ENCODE measurements at regions not wholly inside any gene's neighbourhood (a gene's known extent, or its start where the extent isn't known, plus 50 kb on each side); places are given as distances from the start of the nearest gene placed in this dataset.

DNA sequence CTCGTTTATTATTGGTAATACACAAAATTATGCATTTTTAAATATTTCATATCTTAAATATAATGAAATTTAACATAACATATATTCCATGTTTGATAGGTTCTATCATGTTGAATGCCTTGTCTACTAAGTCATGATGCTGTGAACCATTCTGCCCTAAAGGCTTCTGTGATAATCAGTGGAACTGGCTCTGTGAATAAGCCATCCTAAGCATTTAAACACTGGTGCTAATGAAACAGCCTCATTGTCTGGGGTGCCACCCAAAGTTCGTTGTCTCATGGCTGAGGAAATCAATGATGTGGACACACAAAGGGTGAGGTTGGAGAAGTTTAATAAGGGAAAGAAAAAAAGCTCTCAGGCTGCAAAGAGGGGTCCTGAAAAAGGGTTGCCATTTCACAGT lies 264.7 kb upstream of the ZRANB2 start:
- no peak overlapping the region for H2AFZ ChIP-seq (ENCODE audit: low read depth, low read length)
- H3K4me3 ChIP-seq (ENCODE audit: low read length), result no peak overlapping the region
- H3K9me3 ChIP-seq (ENCODE audit: low read length), result no peaks in the 10 kb centered on the region
- H3K27me3 ChIP-seq (ENCODE audit: insufficient read depth, low read length), result no peaks in the 10 kb centered on the region
- H3K36me3 ChIP-seq (ENCODE audit: insufficient read depth, low read length), result no peaks in the 10 kb centered on the region
- no peaks in the 10 kb centered on the region for H3K4me1 ChIP-seq (ENCODE audit: insufficient read depth, low read length)

DNA sequence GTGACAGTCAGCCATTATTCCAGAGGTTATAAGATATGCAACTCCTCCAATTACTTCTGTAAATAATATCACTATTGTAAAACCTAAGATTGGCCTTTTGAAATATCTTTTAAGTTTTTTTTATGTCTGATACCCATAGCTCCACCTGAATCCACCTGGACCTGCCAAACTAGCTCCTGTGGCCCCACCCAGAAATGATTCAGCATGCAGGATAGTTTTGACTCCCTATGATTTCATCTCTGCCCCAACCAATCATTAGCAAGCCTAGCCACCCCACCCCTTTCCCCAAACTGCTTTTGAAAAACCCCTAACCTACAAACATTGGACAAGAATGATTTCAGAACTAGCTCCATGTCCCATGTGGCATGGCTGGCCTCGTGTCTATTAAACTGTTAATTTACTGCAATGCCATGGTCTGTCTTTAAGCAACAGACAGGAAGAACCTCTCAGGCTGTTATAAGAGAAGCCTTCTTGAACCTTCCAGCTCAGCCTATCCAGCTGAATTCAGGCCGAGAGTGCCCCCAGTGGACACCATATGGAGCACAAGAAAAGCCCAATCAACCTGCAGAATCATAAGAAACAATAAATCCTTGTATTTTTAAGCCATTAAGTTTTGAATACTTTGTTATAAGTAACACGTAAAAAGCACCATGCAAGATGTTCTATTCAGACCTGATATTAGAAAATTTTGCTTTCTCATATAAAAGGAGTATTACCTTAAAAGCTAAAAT lies 263.0 kb upstream of the ZRANB2 start:
- Histone ChIP-seq H2AFZ (ENCODE audit: low read depth, low read length) (no peak overlapping the region), H3K9me3 (ENCODE audit: low read length) (peaks cover 5% of the 10 kb centered on the region), H3K27me3 (ENCODE audit: insufficient read depth, low read length) (no peaks in the 10 kb centered on the region), H3K4me1 (ENCODE audit: insufficient read depth, low read length) (no peaks in the 10 kb centered on the region), H3K4me3 (ENCODE audit: low read length) (no peak overlapping the region), H3K36me3 (ENCODE audit: insufficient read depth, low read length) (no peaks in the 10 kb centered on the region)

- Histone ChIP-seq H3K4me3 (ENCODE audit: low read length) (no peak overlapping the region), H3K36me3 (ENCODE audit: insufficient read depth, low read length) (no peaks in the 10 kb centered on the region), H3K9me3 (ENCODE audit: low read length) (peaks cover 5% of the 10 kb centered on the region)
Observed at GRCh38 chr1:71339238-71339637, 258.4 kb upstream of the ZRANB2 start.

GRCh38 chr1:71330991-71331390 lies 250.2 kb upstream of the ZRANB2 start:
- no peaks in the 10 kb centered on the region for H3K9me3 ChIP-seq (ENCODE audit: low read length)
- H2AFZ ChIP-seq (ENCODE audit: low read depth, low read length), result no peak overlapping the region
- H3K4me1 ChIP-seq (ENCODE audit: insufficient read depth, low read length), result no peaks in the 10 kb centered on the region
- no peak overlapping the region for H3K4me3 ChIP-seq (ENCODE audit: low read length)
- no peaks in the 10 kb centered on the region for H3K36me3 ChIP-seq (ENCODE audit: insufficient read depth, low read length)
- H3K27me3 ChIP-seq (ENCODE audit: insufficient read depth, low read length), result no peaks in the 10 kb centered on the region

More at GRCh38 chr1:71339238-71339637, 258.4 kb upstream of the ZRANB2 start:
- Histone ChIP-seq H3K4me1 (ENCODE audit: insufficient read depth, low read length) (no peaks in the 10 kb centered on the region), H3K27me3 (ENCODE audit: insufficient read depth, low read length) (no peaks in the 10 kb centered on the region), H2AFZ (ENCODE audit: low read depth, low read length) (no peak overlapping the region)

GRCh38 chr1:71324671-71325267 lies 243.9 kb upstream of the ZRANB2 start:
- H3K9me3 ChIP-seq (ENCODE audit: low read length), result no peaks in the 10 kb centered on the region
- no peaks in the 10 kb centered on the region for H3K36me3 ChIP-seq (ENCODE audit: insufficient read depth, low read length)
- H3K4me3 ChIP-seq (ENCODE audit: low read length), result no peak overlapping the region
- H3K4me1 ChIP-seq (ENCODE audit: insufficient read depth, low read length), result no peaks in the 10 kb centered on the region
- H2AFZ ChIP-seq (ENCODE audit: low read depth, low read length), result no peak overlapping the region
- H3K27me3 ChIP-seq (ENCODE audit: insufficient read depth, low read length), result no peaks in the 10 kb centered on the region

- Histone ChIP-seq H3K36me3 (ENCODE audit: insufficient read depth, low read length) (no peaks in the 10 kb centered on the region), H3K27me3 (ENCODE audit: insufficient read depth, low read length) (no peaks in the 10 kb centered on the region), H2AFZ (ENCODE audit: low read depth, low read length) (no peak overlapping the region), H3K4me3 (ENCODE audit: low read length) (no peak overlapping the region), H3K9me3 (ENCODE audit: low read length) (no peaks in the 10 kb centered on the region), H3K4me1 (ENCODE audit: insufficient read depth, low read length) (peaks cover 3% of the 10 kb centered on the region)
Observed at GRCh38 chr1:71312545-71312944, 231.7 kb upstream of the ZRANB2 start.

DNA sequence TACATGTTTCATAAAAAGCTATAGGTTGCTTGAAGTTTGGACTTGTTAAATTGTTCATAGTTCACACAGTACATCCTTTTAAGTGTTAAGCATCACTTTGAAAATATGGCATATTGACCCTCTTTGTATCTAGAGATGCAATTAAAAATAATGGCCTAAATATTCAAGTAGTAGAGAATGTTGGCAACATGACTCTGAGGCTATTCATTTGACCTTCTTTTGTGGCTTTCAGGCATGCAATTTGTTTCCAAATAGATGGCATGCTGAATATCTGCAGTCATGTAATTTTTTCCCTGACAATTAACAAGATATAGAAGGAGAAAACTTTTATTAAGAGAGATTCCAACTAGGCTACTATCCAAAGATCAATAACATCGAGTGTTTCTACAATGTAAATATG lies 230.5 kb upstream of the ZRANB2 start:
- H3K4me1 ChIP-seq (ENCODE audit: insufficient read depth, low read length), result peaks cover 3% of the 10 kb centered on the region
- no peak overlapping the region for H2AFZ ChIP-seq (ENCODE audit: low read depth, low read length)
- no peaks in the 10 kb centered on the region for H3K9me3 ChIP-seq (ENCODE audit: low read length)
- H3K27me3 ChIP-seq (ENCODE audit: insufficient read depth, low read length), result no peaks in the 10 kb centered on the region
- no peak overlapping the region for H3K4me3 ChIP-seq (ENCODE audit: low read length)
- H3K36me3 ChIP-seq (ENCODE audit: insufficient read depth, low read length), result no peaks in the 10 kb centered on the region

GRCh38 chr1:71307451-71307850 lies 226.6 kb upstream of the ZRANB2 start:
- peaks cover 3% of the 10 kb centered on the region for H3K4me1 ChIP-seq (ENCODE audit: insufficient read depth, low read length)
- H3K36me3 ChIP-seq (ENCODE audit: insufficient read depth, low read length), result no peaks in the 10 kb centered on the region
- H3K27me3 ChIP-seq (ENCODE audit: insufficient read depth, low read length), result no peaks in the 10 kb centered on the region
- H2AFZ ChIP-seq (ENCODE audit: low read depth, low read length), result no peak overlapping the region
- no peaks in the 10 kb centered on the region for H3K9me3 ChIP-seq (ENCODE audit: low read length)
- H3K4me3 ChIP-seq (ENCODE audit: low read length), result no peak overlapping the region

DNA sequence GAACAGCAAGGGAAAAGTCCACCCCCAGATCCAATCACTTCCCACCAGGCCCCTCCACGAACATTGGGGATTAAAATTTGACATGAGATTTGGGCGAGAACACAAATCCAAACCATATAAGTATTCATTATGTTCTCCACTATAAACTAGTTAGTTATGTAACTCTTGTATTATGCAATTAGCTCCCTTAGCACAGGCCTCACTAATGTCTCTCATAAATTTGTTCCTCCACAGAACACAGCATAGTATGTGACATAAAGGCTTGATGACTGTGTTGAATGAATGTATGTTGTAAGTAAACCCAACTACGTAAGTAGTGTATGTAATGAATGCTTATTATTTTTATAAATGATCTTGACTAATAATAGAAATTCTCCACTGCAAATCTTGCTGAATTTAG lies 223.3 kb upstream of the ZRANB2 start:
- Histone ChIP-seq H3K27me3 (ENCODE audit: insufficient read depth, low read length) (no peaks in the 10 kb centered on the region), H3K9me3 (ENCODE audit: low read length) (no peaks in the 10 kb centered on the region), H2AFZ (ENCODE audit: low read depth, low read length) (no peak overlapping the region)

DNA sequence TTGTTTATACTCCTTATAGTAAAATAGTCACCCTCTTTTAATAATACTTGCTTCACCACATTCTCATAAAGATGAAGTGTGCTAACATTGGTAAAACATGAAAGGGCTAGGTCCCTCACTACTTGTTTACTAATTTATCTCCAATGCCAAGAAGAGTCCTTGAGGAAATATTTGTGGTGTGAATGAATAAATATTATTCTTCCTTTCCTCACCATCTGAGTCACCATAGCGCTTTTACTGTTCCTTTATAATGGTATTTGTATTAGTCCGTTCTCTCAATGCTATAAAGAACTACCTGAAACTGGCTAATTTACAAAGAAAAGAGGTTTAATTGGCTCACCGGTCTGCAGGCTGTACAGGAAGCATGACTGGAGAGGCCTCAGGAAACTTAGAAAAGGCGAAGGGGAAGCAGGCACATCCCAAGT lies 222.8 kb upstream of the ZRANB2 start:
- H2AFZ ChIP-seq (ENCODE audit: low read depth, low read length), result no peak overlapping the region
- no peaks in the 10 kb centered on the region for H3K4me1 ChIP-seq (ENCODE audit: insufficient read depth, low read length)
- no peak overlapping the region for H3K4me3 ChIP-seq (ENCODE audit: low read length)
- no peaks in the 10 kb centered on the region for H3K27me3 ChIP-seq (ENCODE audit: insufficient read depth, low read length)
- H3K36me3 ChIP-seq (ENCODE audit: insufficient read depth, low read length), result no peaks in the 10 kb centered on the region
- H3K9me3 ChIP-seq (ENCODE audit: low read length), result no peaks in the 10 kb centered on the region

More for the DNA sequence above, 223.3 kb upstream of the ZRANB2 start:
- Histone ChIP-seq H3K4me3 (ENCODE audit: low read length) (no peak overlapping the region), H3K36me3 (ENCODE audit: insufficient read depth, low read length) (no peaks in the 10 kb centered on the region), H3K4me1 (ENCODE audit: insufficient read depth, low read length) (no peaks in the 10 kb centered on the region)

DNA sequence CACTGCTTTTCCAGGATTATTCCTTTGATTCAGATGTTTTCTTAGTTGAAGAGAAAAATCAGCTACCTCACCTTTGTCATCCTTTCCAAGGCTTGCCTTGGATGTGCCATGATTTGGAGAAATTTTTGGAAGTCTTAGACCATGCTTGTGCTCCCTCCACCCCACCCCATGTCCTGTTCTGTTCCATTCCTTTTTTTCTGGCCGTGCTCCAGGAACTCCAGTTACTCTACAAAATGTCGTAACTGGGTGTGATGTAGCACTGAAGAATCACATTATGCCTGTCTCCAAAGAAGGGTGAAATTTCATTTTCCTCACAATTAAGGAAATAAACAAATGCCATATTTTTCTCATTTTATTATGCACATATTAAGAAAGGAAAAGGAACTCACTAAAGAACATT lies 217.8 kb upstream of the ZRANB2 start:
- H3K9me3 ChIP-seq (ENCODE audit: low read length), result no peaks in the 10 kb centered on the region
- H3K4me3 ChIP-seq (ENCODE audit: low read length), result no peak overlapping the region
- H3K27me3 ChIP-seq (ENCODE audit: insufficient read depth, low read length), result no peaks in the 10 kb centered on the region
- H3K36me3 ChIP-seq (ENCODE audit: insufficient read depth, low read length), result no peaks in the 10 kb centered on the region
- H2AFZ ChIP-seq (ENCODE audit: low read depth, low read length), result no peak overlapping the region
- H3K4me1 ChIP-seq (ENCODE audit: insufficient read depth, low read length), result no peaks in the 10 kb centered on the region

DNA sequence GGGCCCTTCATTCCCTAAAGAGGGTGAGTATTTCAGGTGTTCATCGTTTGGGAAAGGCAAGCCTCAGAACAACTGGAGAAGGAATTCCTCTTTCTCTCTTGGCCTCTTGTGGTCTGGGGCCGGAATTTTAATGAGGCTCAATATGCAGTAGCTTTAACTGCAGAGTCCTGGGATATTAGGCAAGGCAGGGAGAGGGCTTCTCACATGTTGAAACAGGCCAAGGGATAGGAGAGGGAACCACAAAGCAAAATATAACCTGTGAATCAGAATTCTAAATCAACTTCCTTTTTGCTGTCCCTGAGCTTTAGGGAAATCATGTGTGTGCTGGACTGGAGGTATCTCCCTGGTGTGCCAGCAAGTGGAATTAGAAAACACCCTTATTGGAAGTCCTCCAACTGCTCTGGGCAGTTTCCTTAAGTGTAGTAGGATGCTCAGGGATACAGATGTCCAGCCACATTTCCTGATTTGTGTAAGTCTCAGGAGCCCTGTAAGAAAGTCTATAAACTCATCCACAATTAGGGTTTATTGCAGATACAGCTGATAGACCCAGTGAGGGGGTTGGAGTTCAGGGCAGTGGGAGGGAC lies 215.8 kb upstream of the ZRANB2 start:
- H3K9me3 ChIP-seq (ENCODE audit: low read length), result no peaks in the 10 kb centered on the region
- no peak overlapping the region for H2AFZ ChIP-seq (ENCODE audit: low read depth, low read length)
- no peaks in the 10 kb centered on the region for H3K27me3 ChIP-seq (ENCODE audit: insufficient read depth, low read length)
- no peaks in the 10 kb centered on the region for H3K4me1 ChIP-seq (ENCODE audit: insufficient read depth, low read length)
- no peaks in the 10 kb centered on the region for H3K36me3 ChIP-seq (ENCODE audit: insufficient read depth, low read length)
- no peak overlapping the region for H3K4me3 ChIP-seq (ENCODE audit: low read length)

DNA sequence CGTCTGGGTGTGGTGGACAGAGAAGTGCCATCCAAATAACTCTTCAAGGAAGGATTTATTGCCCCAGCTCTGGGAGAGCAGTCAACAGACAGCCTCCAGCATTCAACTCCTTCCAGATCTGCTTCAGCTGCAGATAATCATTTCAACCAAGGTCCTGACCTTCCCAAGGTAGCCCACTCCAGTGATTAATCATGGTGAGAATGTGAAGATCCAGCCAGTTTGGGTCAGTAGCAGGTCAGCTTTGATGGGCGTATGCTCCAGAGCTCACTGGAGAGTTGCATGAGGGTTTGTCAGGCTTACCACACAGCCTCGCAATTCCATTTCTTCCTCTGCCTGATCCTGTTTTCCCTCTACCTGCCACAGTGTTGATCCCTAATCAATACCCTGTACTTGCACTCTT lies 214.5 kb upstream of the ZRANB2 start:
- no peak overlapping the region for H3K4me3 ChIP-seq (ENCODE audit: low read length)
- no peaks in the 10 kb centered on the region for H3K36me3 ChIP-seq (ENCODE audit: insufficient read depth, low read length)
- no peak overlapping the region for H2AFZ ChIP-seq (ENCODE audit: low read depth, low read length)

More for the DNA sequence above, 214.5 kb upstream of the ZRANB2 start:
- H3K9me3 ChIP-seq (ENCODE audit: low read length), result no peaks in the 10 kb centered on the region
- no peaks in the 10 kb centered on the region for H3K27me3 ChIP-seq (ENCODE audit: insufficient read depth, low read length)
- H3K4me1 ChIP-seq (ENCODE audit: insufficient read depth, low read length), result no peaks in the 10 kb centered on the region
